ENCODE measurements at regions not wholly inside any gene's neighbourhood (a gene's known extent, or its start where the extent isn't known, plus 50 kb on each side); places are given as distances from the start of the nearest gene placed in this dataset.

GRCh38 chr20:19943061-19943521 is 74.1 kb upstream of the NAA20 start:
- DNase-seq (ENCODE audit: low read depth, low spot score): no peak
- TF ChIP-seq CTCF (IDR thresholded peaks at IDR 0.05; ENCODE audit: insufficient read depth, low read length, missing control alignments): no peak
- POLR2A ChIA-PET: no interaction called here

GRCh38 chr20:19944772-19945459 is 72.2 kb upstream of the NAA20 start:
- no peak overlapping the region for H3K4me3 ChIP-seq (ENCODE audit: low read depth, low read length)
- ChIA-PET CTCF (interaction anchor here (1.0 kb wide), 1 partner anchor 72 kb away, joined by 3 read pairs; the partner anchor contains the start of gene NAA20), POLR2A (no interaction called here)
- TF ChIP-seq CTCF (IDR thresholded peaks at IDR 0.05; ENCODE audit: insufficient read depth, low read length, missing control alignments): no peak
- no peak for DNase-seq (ENCODE audit: low read depth, low spot score)

More at GRCh38 chr20:19943061-19943521, 74.1 kb upstream of the NAA20 start:
- CTCF ChIA-PET: no interaction called here
- no peak overlapping the region for H3K4me3 ChIP-seq (ENCODE audit: low read depth, low read length)

GRCh38 chr20:19945732-19946670 is 71.2 kb upstream of the NAA20 start:
- DNase-seq (ENCODE audit: low read depth, low spot score): no peak
- no peak overlapping the region for H3K4me3 ChIP-seq (ENCODE audit: low read depth, low read length)
- TF ChIP-seq CTCF (IDR thresholded peaks at IDR 0.05; ENCODE audit: insufficient read depth, low read length, missing control alignments): no peak
- ChIA-PET POLR2A (interaction anchor here (1.0 kb wide), 1 partner anchor 29 kb away, joined by 3 read pairs; no protein-coding TSS in a partner anchor), CTCF (interaction anchor here (1.0 kb wide), 1 partner anchor 71 kb away, joined by 3 read pairs; the partner anchor contains the start of gene NAA20)

- DNase-seq (ENCODE audit: low read depth, low spot score): no peak
- POLR2A ChIA-PET: interaction anchor here (1.0 kb wide), 1 partner anchor 29 kb away, joined by 3 read pairs; no protein-coding TSS in a partner anchor
- no peak for TF ChIP-seq CTCF (IDR thresholded peaks at IDR 0.05; ENCODE audit: insufficient read depth, low read length, missing control alignments)
- no peak overlapping the region for H3K4me3 ChIP-seq (ENCODE audit: low read depth, low read length)
- CTCF ChIA-PET: interaction anchor here (1.4 kb wide), 1 partner anchor 10 kb away, joined by 3 read pairs; no protein-coding TSS in a partner anchor
These were observed 69.4 kb upstream of the NAA20 start for GRCh38 chr20:19947611-19948264.

GRCh38 chr20:19949195-19949867 is 67.8 kb upstream of the NAA20 start:
- POLR2A ChIA-PET: no interaction called here
- CTCF ChIA-PET: no interaction called here
- DNase-seq (ENCODE audit: low read depth, low spot score): no peak
- H3K4me3 ChIP-seq (ENCODE audit: low read depth, low read length): no peak overlapping the region
- TF ChIP-seq CTCF (IDR thresholded peaks at IDR 0.05; ENCODE audit: insufficient read depth, low read length, missing control alignments): no peak
